ENCODE measurements at regions not wholly inside any gene's neighbourhood (a gene's known extent, or its start where the extent isn't known, plus 50 kb on each side); places are given as distances from the start of the nearest gene placed in this dataset.
A peak's percentile ranks its signal among the peaks of the same experiment; 100 is the strongest.

DNA sequence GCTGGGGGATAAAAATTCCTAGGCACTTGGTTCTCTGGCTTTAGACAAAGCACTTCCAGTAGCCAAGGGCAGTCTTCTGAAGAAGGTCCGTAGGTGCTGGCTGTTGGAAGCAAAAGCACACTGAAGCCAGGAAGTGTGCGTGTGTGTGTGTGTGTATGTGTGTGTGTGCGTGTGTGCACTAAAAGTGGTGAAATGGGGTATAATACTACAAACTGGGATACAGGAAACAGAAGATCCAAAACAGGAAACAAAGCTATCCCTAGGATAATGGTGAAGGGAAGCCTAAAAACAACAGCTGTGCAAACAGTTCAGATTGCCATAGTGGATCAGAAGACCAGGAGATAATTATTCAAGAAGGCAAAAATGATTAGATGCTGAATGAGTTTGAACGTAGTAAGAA lies 103.4 kb downstream of the IL20RB start:
- no peak for DNase-seq

DNA sequence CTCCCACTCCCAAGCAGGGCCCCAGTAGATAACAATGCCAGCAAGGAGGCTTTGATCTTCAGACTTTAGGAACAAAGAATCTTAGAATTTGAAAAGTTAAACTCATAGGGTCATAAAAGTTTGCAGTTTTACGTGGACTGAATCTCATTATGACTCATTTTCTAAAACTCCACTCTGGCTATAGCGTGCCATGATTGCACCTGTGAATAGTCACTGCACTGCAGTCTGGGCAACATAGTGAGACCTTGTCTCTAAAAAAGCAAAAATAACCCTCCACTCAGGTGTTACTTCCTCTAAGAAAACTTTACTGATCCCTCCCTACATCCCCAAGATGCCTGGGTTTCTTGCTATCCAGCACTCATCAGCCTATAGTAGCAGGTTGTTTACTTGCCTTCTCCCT lies 104.5 kb downstream of the IL20RB start:
- DNase-seq: no peak

DNA sequence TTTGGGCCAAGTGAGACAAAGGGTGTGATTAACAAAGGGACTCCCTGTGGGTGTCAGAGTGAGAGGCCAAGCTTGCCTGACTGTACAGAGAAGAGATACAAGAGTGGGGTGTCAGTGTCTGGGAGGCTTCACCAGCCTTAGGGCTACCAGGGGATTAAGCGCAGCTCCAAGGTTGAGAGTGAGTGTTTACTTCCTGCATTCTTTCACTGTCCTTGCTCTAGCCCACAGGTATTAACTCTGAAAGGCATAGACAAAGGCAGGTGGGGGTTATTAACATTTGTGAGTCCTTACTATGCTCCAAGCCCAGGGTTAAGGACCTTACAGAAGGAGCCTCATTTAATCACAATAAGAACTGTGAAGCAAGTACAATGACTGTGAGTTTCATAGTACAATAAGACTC lies 107.6 kb downstream of the IL20RB start:
- DNase-seq: no peak

DNA sequence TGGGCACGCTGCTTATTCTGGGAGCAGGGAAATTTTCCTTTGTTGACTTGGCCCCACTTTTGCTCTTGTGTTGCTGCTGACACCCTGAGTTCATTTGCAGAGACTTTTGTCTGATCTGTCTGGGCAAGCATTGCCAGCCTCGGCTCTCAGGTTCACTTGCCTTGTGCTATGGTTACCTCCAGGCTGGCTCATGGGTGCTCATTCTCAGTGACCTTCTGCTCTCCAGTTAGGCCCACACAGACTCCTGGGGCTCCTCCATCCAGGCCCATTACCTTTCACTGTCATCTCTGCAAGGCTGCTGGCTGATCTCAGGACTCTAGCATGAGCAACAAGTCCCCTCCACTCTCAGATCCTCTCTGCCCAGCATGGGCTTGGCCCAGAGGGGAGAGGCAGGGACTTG lies 108.3 kb downstream of the IL20RB start:
- no peak for DNase-seq

DNA sequence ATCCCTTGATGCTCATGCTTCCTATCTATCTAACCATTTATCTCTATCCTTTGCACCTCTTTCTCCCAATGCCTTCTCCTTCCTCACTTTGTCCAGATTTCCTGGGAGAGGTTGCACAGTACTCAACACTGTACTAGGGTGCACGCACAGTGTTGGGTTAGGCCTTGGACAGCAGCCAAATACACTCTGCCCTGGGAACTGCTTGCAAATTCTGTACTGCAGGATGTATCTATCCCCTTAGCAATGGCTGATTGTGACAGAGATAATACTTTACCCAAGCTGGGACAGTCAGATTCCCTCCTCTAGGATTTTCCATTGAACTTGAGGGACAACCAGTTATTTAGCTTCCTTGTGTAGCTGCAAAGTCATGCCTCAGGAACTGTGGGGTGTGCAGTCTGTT lies 113.3 kb downstream of the IL20RB start:
- DNase-seq: no peak

DNA sequence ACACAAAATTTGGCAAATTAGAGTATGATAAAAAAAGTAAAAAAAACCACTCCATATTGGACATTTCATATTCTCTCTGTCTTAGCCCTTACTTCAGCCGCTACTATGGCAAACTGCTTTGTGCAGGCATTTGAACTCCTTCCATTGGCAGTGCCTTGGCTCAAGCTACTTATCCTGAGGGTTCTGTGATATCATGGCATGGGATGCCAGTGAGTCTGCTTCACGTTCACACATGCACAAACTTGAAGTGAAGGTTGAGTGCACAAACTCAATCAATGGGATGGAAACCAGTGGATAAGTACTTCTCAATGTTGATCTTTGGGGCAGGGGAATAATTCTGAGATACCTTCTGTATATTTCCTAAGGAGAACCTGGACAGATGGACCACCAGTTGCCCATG lies 117.2 kb downstream of the IL20RB start:
- DNase-seq: no peak

DNA sequence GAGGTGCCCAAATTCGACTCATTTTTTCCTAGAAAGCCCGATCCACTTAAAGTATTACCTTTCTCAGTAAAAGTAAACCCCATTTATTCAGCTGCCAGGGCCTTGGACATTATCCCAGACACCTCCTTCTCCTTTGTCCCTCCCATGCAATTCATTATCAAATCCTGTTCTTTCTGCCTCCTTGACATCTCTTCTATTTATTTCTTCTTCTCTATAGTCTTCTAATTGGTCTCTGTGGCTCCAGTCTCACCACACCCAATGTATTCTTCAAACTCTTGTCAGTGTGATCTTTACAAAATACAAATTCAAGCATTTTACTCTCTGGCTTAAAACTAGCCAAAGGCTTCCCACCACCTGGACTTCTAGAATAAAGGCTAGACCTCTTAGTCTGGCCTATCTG lies 120.3 kb downstream of the IL20RB start:
- no peak for DNase-seq

DNA sequence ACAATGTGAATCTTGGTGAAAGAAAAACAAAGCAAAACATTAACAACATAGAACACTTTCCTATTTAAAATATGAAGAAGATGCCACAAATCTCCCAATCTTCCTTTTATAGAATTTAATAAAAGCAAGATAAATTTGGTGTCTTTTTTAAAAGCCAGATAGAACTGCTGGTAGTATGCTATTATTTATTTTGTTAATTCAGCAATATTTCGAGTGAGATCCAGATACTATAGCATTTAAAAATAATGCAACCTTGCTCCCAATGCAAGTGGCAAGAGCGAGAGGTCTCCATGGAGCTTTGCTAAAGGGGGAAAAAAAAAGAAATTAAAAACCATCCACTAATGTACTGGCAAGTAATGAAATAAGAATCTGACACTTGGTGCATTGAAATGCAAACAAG lies 121.8 kb downstream of the IL20RB start:
- DNase-seq: no peak

DNA sequence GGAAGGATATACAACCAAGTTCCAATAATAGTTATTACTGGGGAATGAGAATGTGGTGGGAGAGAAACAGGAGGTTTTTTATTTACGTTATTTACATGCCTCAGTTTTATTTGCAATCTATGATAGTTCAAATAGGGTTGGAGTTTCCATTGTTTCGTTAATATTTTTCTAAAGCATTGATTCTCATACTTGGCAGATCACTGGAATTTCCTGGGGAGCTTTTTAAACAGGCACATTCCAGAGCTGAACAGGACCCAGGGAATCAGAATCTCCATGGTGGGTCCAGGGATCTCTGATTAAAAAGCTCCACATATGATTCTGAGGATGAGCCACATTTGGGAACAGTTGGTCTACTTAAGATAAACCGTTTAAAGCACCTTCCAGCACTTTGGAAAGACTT lies 123.9 kb downstream of the IL20RB start:
- DNase-seq: no peak

DNA sequence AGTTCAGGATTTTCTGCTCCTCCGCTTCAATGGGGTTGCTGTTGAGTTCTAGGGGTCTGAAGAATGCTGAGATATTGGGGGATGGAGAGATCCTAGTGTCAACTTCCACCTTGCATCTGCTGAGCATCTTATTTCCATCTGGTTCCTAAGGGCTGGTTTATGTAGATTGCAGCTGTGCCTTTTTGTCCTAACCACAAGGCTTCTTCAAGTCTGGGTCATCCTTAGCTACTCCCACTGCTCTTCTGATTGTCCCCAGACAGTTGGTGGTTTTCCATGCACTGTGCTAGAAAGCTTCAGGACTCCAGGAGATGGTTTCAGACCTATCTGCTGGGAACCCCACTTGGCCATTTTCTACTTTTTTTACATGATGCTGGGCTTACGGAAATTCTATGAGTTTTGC lies 125.0 kb downstream of the IL20RB start:
- DNase-seq: no peak

DNA sequence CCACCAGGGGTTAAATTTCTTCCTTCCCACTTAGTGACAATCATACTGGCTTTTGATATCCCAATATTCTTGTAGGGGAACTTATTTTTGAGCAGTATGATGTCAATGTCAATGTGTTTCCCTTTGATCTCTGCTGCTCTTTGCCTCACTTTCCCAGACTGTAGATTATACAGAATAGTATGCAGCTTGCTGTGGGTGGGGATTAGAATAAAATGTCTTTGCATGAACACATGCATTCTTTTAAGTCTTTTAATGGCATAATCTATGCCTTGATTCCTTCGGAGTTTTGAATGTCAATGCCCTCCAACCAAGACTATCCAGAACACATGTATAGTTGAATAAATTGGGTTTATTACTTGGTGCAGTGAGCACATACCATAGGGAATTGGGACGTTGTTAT lies 125.5 kb downstream of the IL20RB start:
- no peak for DNase-seq

DNA sequence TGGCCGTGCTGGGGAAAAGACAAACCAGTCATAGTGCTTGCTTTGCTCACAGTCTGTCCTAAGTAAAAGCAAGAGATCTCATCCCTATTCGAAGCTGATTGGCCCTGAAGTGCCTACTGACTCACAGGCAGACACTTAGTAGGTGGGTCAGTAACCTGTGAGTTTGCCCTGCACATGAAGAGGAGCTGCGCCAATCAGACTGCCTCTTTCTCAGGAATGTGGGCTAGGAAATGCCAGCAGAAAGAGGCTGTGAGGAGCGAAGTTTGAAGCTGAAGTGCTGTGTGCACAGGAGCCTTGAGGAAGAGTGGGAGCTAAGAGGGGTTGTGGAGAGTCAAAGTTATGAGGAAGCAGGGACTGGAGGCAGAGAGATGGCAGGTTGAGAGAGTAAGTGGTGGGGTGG lies 126.8 kb downstream of the IL20RB start:
- DNase-seq: no peak

DNA sequence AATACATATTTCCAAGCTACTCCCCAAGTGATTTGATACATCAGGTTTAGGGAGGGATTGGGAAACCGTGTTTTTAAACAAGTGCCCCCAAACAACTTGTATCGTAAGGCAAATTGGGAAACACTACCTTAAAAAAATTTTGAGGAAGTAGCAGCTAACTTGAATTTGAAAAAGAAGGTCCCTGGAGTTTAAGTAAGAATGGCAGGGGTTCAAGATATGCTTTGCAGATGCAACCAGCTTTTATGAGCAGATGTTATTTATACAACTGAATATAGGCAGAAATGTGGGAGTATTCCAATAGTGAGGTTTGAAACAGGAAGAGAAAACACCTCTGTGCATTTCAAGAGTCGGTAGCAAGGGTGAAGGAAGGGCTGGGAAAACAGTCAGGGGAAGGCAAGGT lies 139.6 kb downstream of the IL20RB start:
- DNase-seq: no peak

DNA sequence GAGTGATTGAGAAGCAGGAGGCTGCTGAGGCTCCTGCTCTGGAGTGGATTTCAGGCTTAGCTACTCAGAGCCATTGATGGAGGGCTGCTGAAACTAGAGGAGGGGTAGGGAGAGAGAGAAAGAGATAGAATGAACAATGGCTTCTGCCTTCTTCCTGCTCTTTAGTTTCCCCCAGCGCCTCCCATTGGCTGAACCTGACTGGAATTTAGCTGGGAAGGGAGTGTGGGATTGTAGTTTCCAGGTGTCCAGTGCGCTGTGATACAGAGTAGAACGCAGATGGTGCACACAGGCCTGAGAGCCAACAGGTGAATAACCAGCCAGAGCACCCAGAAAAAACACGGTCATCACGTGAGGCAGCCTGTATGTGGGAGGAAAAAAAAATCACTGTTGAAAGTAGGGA lies 140.1 kb downstream of the IL20RB start:
- no peak for DNase-seq

DNA sequence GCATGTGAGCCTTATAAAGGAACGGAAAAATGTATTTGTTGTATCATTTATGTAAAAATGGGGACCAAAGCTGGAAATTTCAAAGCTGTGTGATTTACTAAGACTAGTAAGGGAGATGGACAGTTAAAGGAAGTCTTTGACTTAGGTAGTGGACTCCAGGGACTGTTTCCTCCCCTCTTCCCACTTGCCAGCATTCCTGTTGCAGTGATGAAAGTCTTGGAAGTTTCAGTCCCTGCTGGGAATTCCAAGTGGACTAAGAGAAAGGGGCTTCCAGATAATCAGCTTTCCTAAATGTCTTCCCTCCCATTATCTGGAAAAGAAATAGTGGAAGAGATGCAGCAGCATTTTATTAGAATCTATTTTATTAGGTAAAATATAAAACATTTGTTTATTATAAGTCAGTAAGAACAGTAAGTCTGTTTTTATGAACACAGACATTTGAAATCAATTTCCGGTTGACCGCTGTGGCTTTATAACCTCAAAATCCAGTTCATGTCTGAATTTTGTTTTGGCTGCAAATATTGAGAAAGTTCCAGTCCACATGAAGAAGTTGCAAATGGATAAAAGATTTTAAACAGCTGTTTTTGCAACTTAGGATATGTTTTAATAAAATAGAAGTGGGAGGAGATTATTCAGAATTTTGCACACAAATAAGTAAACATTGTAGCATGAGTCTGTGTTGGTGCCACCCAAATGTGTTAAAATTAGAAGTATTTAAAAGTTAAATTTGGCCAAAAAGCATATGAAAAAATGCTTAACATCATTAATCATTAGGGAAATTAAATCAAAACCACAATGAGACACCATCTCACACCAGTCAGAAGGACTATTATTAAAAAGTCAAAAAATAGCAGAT lies 141.8 kb downstream of the IL20RB start:
- DNase-seq: no peak

DNA sequence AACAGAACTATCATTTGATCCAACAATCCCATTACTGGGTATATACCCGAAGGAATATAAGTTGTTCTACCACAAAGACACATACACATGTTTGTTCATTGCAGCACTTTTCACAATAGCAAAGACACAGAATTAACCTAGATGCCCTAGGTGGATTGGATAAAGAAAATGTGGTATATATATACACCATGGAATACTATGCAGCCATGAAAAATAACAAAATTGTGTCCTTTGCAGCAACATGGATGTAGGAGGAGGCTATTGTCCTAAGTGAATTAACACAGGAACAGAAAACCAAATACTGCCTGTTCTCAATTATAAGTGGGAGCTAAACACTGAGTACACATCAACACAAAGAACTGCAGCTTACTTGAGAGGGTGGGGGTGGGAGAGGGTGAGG lies 142.5 kb downstream of the IL20RB start:
- no peak for DNase-seq

DNA sequence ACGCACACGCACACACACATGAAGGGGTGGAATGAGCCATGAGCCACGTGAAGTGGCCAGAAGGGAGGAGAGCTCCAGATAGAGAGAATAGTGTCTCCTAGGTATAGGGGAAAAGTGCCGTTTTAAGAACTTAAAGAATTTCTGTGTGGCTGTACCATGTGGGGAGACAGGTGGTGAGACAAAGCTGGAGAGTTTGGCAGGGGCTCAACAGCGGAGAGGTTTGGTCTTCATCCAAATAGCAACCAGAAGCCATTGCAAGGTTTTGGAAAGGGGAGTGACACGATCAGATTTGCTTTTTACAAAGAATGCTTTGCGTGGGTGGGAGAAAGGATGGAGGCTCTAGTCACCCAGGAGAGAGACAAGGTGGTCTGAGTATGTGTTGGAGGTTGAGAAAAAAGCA lies 146.0 kb downstream of the IL20RB start:
- no peak for DNase-seq

DNA sequence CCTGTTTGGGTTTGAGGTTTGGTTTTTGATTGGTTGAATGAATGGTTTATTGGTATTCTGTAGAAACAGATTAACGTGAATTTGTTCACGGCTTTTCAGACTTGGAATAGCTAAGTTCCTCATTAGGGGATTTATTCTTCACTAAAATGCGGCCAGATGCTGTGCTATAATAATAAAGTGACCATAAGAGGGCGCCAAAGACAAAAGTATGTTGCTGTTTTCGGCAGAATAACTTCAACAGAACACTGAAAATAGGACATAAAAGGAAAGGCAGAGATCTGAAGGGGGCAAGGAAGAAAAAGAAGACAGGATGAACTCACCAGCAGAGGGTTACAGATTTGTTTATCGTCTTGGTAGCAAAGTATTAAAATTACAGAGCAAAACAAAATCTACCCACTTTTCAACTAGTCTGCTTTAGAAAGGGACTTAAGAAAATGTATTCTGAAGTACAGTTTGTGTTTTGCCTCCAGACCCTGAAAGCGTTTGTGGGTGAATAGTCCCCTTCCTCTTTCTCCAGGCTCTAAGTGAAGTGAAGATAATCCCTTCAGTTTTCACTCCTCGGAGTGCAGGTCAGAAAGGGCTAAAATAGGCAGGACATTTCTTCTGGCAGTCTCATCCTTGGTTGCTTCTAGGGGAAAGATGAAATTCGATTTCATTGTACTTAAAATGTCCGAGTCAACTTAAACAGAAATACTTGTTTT lies 147.6 kb downstream of the IL20RB start:
- peak; percentile 40 for DNase-seq

DNA sequence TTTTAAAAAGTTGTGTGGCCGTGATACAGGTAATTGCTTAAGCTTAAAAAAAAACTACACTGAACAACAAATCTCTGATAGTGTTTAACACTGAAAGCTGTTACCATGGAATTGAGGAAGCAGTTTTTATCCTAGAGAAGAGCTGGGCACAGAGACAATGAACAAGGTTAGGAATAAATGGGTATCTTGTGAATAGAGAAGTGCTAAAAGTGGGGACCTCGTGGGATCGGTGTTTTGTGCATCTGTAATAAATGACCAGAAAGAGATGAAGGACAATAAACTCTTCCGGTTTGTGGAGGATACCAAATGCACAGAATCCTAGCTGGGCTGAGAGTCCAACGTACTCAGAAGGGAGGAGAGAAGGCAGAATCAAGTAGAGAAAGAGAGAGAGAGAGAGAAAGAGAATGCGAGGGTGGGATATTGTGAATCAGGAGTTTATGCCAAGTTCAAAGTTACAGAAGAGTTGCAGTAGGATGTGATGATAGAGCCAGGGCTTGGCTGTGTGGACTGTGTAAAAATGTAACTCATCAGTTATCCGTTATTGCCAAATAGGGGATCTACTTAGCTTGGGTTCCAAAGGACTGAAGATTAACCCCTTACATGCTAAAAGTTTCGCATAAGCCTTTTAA lies 148.9 kb downstream of the IL20RB start:
- DNase-seq: no peak

DNA sequence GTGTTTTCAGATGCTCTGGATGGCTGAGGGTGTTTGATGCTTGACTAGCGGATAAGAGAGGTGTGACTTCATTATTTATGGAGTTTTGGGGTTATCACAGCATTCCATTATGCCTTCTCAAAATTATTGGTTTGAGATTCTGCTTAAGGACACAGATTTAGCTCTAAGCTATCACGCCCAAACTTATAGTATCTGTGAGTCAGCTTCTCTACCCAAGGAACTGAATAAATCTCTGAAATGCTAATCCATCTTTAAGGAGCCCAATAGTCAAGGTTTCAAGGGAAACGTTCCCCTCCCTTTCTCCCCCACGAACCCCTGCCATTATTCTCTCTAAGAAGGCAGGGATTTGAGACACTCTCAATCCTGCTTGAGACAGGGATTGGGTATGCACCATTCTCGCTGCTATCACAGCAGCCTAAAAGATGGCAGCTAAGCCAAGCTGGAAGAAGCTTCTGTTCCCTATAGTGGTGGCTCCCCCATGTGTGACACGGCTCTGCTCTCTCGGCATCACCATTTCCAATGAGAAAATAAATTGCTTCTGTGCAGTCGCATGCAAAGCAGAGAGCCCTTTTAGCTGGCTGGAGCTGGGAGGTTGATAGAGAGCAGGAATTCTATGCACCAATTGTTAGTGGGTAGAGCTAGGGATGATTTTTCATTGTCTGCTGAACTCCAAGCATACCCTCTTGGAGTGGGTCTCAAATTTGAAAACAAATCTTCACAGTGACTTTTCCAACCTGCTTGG lies 151.1 kb downstream of the IL20RB start:
- no peak for DNase-seq

DNA sequence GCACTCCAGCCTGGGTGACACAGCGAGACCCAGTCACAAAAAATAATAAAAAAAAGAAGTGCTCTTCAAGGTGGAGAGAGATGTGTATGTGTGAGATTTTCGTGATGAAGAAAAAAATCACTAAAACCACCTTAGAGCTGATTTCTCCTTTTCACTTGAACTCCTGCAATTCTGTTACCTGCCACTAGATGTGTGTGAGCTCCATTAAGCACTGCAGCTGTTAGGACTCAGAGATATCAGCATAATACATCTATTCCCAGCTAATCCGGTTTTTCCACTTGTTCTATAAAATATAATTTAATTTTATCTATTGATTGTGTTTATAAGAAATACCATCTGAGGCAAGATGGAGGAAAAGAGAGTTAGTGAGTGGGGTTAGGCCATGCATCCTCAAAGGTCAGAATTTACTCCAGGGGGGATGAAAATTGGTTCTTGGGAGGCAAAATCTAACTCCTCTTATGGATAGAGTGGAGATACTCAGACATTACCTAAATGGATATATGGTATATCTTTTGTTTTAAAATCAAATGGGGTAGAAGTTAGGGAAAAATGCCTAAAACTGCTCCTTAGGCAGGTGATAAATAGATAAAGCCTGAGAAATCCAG lies 152.7 kb downstream of the IL20RB start:
- peak; percentile 11 for DNase-seq

DNA sequence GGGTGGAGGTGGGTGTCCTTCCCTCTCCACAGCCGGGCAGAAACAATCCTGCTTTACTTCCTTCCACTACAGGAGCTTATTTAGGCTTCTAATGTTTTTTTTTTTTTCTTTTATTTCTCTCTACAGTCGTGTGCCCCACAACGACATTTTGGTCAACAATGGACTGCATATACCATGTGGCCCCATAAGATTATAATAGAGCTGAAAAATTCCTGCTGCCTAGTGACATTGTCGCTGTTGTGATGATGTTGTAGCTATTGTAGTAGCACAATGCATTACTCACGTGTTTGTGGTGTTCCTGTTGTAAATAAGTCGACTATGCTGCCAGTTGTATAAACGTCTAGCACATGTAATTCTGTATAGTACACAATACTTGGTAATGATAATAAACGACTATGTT lies 153.7 kb downstream of the IL20RB start:
- DNase-seq: no peak

DNA sequence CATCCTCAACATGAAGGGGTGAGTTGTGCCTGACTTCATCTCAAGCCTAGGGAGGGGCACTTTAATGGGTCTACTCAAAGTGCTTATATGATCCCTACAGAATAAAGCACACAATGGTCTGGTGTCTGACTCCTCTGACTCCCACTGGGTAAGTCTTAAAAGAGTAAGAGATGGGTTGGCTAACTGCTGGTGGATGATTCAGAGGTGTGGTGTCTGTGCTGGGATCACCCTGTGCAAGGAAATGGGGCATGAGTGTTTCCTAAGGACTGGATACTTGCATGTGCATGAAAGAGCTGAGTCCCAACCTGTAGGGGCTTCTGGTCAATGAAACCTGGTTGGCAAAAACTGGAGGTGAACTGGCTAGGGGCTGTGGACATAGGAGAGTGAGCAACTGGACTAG lies 158.8 kb downstream of the IL20RB start:
- DNase-seq: no peak
